HEK293 (cell line): ENCODE measurements at regions not wholly inside any gene's neighbourhood (a gene's known extent, or its start where the extent isn't known, plus 50 kb on each side); places are given as distances from the start of the nearest gene placed in this dataset.

Experiments used
- CTCF ChIA-PET: fragments of 350-600 bp; formaldehyde crosslinking; extraction: SDS; loops from one replicate; lab custom pipeline; 2021; ENCODE audit warnings: antibody characterized with exemption; lab: Yijun Ruan, JAX
- POLR2A ChIA-PET: fragments of 300-600 bp; formaldehyde crosslinking; extraction: SDS; loops from one replicate; lab custom pipeline; 2020; ENCODE audit warnings: antibody characterized with exemption, inconsistent platforms; lab: Yijun Ruan, JAX
- H3K27ac ChIP-seq: fragments of 200-500 bp; sonication (Bioruptor generic); 2 replicates; pipeline ENCODE4 v1.5.1; 2014; ENCODE audit warnings: low read depth, low read length, control low read depth, inconsistent platforms; ENCODE audit errors: extremely low read depth
- H3K36me3 ChIP-seq, 2 experiments: fragments of 200-500 bp in 1 of 2; sonication (Bioruptor generic) in 1 of 2; 1 replicate in 1 of 2; 2 replicates in 1 of 2; pipeline ENCODE4 v1.5.1; 2014 to 2017; ENCODE audit warnings: inconsistent platforms in 2 of 2, low read length in 2 of 2; ENCODE audit not compliant: control insufficient read depth in 2 of 2, insufficient read depth in 1 of 2
- H3K4me1 ChIP-seq: fragments of 200-500 bp; sonication (Bioruptor generic); 2 replicates; pipeline ENCODE4 v1.5.1; 2014; ENCODE audit warnings: mild to moderate bottlenecking, low read length, inconsistent platforms; ENCODE audit not compliant: control insufficient read depth, insufficient read depth
- H3K4me3 ChIP-seq: 2 replicates; pipeline ENCODE4 v1.5.1; 2011; ENCODE audit warnings: low read depth, mild to moderate bottlenecking, control low read depth, low read length, moderate library complexity
- H3K9me3 ChIP-seq: fragments of 200-500 bp; sonication (Bioruptor generic); 2 replicates; pipeline ENCODE4 v1.5.1; 2014; ENCODE audit warnings: low read depth, low read length, inconsistent platforms; ENCODE audit not compliant: control insufficient read depth, insufficient read depth
- KLF16 ChIP-seq: fragments of 450-650 bp; formaldehyde crosslinking; IDR thresholded peaks from 2 replicates; pipeline ENCODE4 v1.5.1; 2017; ENCODE audit warnings: missing biosample characterization, missing genetic modification characterization
- KLF17 ChIP-seq: fragments of 450-650 bp; formaldehyde crosslinking; IDR thresholded peaks from 2 replicates; pipeline ENCODE4 v1.5.1; 2016; ENCODE audit warnings: missing biosample characterization, missing genetic modification characterization
- KLF9 ChIP-seq: fragments of 450-650 bp; formaldehyde crosslinking; IDR thresholded peaks from 2 replicates; pipeline ENCODE4 v1.5.1; 2016; ENCODE audit warnings: missing biosample characterization, missing genetic modification characterization, low read depth
- OSR2 ChIP-seq: fragments of 450-650 bp; formaldehyde crosslinking; IDR thresholded peaks from 2 replicates; pipeline ENCODE4 v1.5.1; 2016; ENCODE audit warnings: missing biosample characterization, missing genetic modification characterization
- SALL2 ChIP-seq: fragments of 450-650 bp; formaldehyde crosslinking; IDR thresholded peaks from 2 replicates; pipeline ENCODE4 v1.5.0; 2017; ENCODE audit warnings: missing biosample characterization, mild to moderate bottlenecking, missing genetic modification characterization, borderline replicate concordance
- SCRT2 ChIP-seq: fragments of 450-650 bp; formaldehyde crosslinking; IDR thresholded peaks from 2 replicates; pipeline ENCODE4 v1.5.1; 2016; ENCODE audit warnings: missing biosample characterization, missing genetic modification characterization
- ZBTB8A ChIP-seq: fragments of 450-650 bp; formaldehyde crosslinking; IDR thresholded peaks from 2 replicates; pipeline ENCODE4 v1.5.1; 2016; ENCODE audit warnings: missing biosample characterization, missing genetic modification characterization
- ZFHX2 ChIP-seq: fragments of 450-650 bp; formaldehyde crosslinking; conservative IDR thresholded peaks from 2 replicates; pipeline ENCODE4 v1.5.1; 2016; ENCODE audit warnings: missing biosample characterization, missing genetic modification characterization
- ZIC2 ChIP-seq: fragments of 450-650 bp; formaldehyde crosslinking; IDR thresholded peaks from 2 replicates; pipeline ENCODE4 v1.5.1; 2016; ENCODE audit warnings: missing biosample characterization, missing genetic modification characterization
- ZNF112 ChIP-seq: fragments of 450-650 bp; formaldehyde crosslinking; IDR thresholded peaks from 2 replicates; pipeline ENCODE4 v1.5.0; 2017; ENCODE audit warnings: missing biosample characterization, missing genetic modification characterization
- ZNF133 ChIP-seq: fragments of 450-650 bp; formaldehyde crosslinking; IDR thresholded peaks from 2 replicates; pipeline ENCODE4 v1.5.1; 2016; ENCODE audit warnings: missing biosample characterization, missing genetic modification characterization
- ZNF140 ChIP-seq: fragments of 450-650 bp; formaldehyde crosslinking; IDR thresholded peaks from 2 replicates; pipeline ENCODE4 v1.5.1; 2016; ENCODE audit warnings: missing biosample characterization, missing genetic modification characterization
- ZNF148 ChIP-seq: fragments of 450-650 bp; formaldehyde crosslinking; IDR thresholded peaks from 2 replicates; pipeline ENCODE4 v1.5.0; 2017; ENCODE audit warnings: missing biosample characterization, missing genetic modification characterization, borderline replicate concordance
- ZNF202 ChIP-seq: fragments of 450-650 bp; formaldehyde crosslinking; IDR thresholded peaks from 2 replicates; pipeline ENCODE4 v1.5.1; 2016; ENCODE audit warnings: missing biosample characterization, missing genetic modification characterization, borderline replicate concordance
- ZNF223 ChIP-seq: fragments of 450-650 bp; formaldehyde crosslinking; IDR thresholded peaks from 2 replicates; pipeline ENCODE4 v1.5.1; 2016; ENCODE audit warnings: missing biosample characterization, missing genetic modification characterization
- ZNF302 ChIP-seq: fragments of 450-650 bp; formaldehyde crosslinking; IDR thresholded peaks from 2 replicates; pipeline ENCODE4 v1.5.1; 2016; ENCODE audit warnings: missing biosample characterization, missing genetic modification characterization, low read depth
- ZNF37A ChIP-seq: fragments of 450-650 bp; IDR thresholded peaks from 2 replicates; pipeline ENCODE4 v1.5.1; 2018; ENCODE audit warnings: missing biosample characterization, missing genetic modification characterization
- ZNF394 ChIP-seq: fragments of 450-650 bp; formaldehyde crosslinking; IDR thresholded peaks from 2 replicates; pipeline ENCODE4 v1.5.1; 2016; ENCODE audit warnings: missing biosample characterization, missing genetic modification characterization, mild to moderate bottlenecking, moderate library complexity, borderline replicate concordance
- ZNF423 ChIP-seq: fragments of 450-650 bp; formaldehyde crosslinking; IDR thresholded peaks from 2 replicates; pipeline ENCODE4 v1.5.1; 2016; ENCODE audit warnings: missing biosample characterization, missing genetic modification characterization
- ZNF426 ChIP-seq: fragments of 450-650 bp; formaldehyde crosslinking; IDR thresholded peaks from 2 replicates; pipeline ENCODE4 v1.5.1; 2017; ENCODE audit warnings: missing biosample characterization, missing genetic modification characterization, mild to moderate bottlenecking, inconsistent platforms, moderate library complexity
- ZNF621 ChIP-seq: fragments of 450-650 bp; formaldehyde crosslinking; IDR thresholded peaks from 2 replicates; pipeline ENCODE4 v1.5.1; 2017; ENCODE audit warnings: missing biosample characterization, missing genetic modification characterization
- ZNF654 ChIP-seq: fragments of 450-650 bp; formaldehyde crosslinking; IDR thresholded peaks from 2 replicates; pipeline ENCODE4 v1.5.1; 2016; ENCODE audit warnings: low read depth, missing biosample characterization, missing genetic modification characterization
- ZNF701 ChIP-seq: fragments of 450-650 bp; formaldehyde crosslinking; IDR thresholded peaks from 2 replicates; pipeline ENCODE4 v1.5.1; 2016; ENCODE audit warnings: missing biosample characterization, missing genetic modification characterization
- ZNF785 ChIP-seq: fragments of 450-650 bp; formaldehyde crosslinking; IDR thresholded peaks from 2 replicates; pipeline ENCODE4 v1.5.1; 2016; ENCODE audit warnings: missing biosample characterization, missing genetic modification characterization
- ZNF791 ChIP-seq: fragments of 450-650 bp; formaldehyde crosslinking; IDR thresholded peaks from 2 replicates; pipeline ENCODE4 v1.5.1; 2016; ENCODE audit warnings: missing biosample characterization, missing genetic modification characterization
- TF ChIP-seq, protein P1 (sequence below): fragments of 450-650 bp; formaldehyde crosslinking; IDR thresholded peaks from 2 replicates; pipeline ENCODE4 v1.5.1; 2016; ENCODE audit warnings: missing biosample characterization, missing genetic modification characterization, borderline replicate concordance
- TF ChIP-seq, protein P2 (sequence below): fragments of 450-650 bp; formaldehyde crosslinking; IDR thresholded peaks from 2 replicates; pipeline ENCODE4 v1.5.1; 2017; ENCODE audit warnings: missing biosample characterization, missing genetic modification characterization
- TF ChIP-seq, protein P3 (sequence below): fragments of 450-650 bp; formaldehyde crosslinking; IDR thresholded peaks from 2 replicates; pipeline ENCODE4 v1.5.1; 2016; ENCODE audit warnings: missing biosample characterization, missing genetic modification characterization

DNA sequence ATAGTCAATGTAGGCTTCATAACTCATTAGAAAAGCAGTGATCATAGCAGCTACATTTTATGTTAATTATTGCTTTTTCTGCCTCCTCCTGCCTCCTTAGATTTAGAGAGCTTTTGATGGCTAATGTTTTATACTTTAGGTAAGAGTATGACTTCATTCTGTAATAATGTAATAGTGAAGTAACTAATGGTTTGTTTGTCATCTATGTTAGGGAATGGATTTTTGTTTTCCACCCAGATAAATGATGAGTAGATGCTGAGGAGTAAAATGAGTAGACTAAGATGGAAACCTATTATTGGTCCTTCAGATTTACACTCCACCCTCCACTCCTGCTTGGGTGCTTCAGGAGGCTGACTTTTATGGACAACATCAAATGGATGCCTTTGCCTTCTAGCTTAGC lies 170.6 kb downstream of the CTH start (continued):
- TF ChIP-seq, protein P1, sequence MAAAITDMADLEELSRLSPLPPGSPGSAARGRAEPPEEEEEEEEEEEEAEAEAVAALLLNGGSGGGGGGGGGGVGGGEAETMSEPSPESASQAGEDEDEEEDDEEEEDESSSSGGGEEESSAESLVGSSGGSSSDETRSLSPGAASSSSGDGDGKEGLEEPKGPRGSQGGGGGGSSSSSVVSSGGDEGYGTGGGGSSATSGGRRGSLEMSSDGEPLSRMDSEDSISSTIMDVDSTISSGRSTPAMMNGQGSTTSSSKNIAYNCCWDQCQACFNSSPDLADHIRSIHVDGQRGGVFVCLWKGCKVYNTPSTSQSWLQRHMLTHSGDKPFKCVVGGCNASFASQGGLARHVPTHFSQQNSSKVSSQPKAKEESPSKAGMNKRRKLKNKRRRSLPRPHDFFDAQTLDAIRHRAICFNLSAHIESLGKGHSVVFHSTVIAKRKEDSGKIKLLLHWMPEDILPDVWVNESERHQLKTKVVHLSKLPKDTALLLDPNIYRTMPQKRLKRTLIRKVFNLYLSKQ (tag by site-specific recombination): no peak
- TF ChIP-seq ZNF654: no peak
- no peak for TF ChIP-seq ZNF621

GRCh38 chr1:70583522-70583921 lies 172.5 kb downstream of the CTH start:
- ChIA-PET POLR2A (no interaction called here), CTCF (no interaction called here)
- H3K27ac ChIP-seq: no peak overlapping the region
- H3K36me3 ChIP-seq: no peaks in the 10 kb centered on the region
- H3K4me3 ChIP-seq: no peak overlapping the region
- no peaks in the 10 kb centered on the region for H3K9me3 ChIP-seq
- no peak for TF ChIP-seq ZNF791 (tag by site-specific recombination)
- TF ChIP-seq KLF16 (tag by site-specific recombination): no peak
- TF ChIP-seq ZNF394: no peak
- TF ChIP-seq ZNF112 (tag by site-specific recombination): no peak
- no peak for TF ChIP-seq ZNF148 (tag by site-specific recombination)
- TF ChIP-seq ZIC2 (tag by site-specific recombination): no peak
- TF ChIP-seq, protein P2, sequence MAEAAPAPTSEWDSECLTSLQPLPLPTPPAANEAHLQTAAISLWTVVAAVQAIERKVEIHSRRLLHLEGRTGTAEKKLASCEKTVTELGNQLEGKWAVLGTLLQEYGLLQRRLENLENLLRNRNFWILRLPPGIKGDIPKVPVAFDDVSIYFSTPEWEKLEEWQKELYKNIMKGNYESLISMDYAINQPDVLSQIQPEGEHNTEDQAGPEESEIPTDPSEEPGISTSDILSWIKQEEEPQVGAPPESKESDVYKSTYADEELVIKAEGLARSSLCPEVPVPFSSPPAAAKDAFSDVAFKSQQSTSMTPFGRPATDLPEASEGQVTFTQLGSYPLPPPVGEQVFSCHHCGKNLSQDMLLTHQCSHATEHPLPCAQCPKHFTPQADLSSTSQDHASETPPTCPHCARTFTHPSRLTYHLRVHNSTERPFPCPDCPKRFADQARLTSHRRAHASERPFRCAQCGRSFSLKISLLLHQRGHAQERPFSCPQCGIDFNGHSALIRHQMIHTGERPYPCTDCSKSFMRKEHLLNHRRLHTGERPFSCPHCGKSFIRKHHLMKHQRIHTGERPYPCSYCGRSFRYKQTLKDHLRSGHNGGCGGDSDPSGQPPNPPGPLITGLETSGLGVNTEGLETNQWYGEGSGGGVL: no peak
- TF ChIP-seq KLF9: no peak
- no peak for TF ChIP-seq ZNF202 (tag by site-specific recombination)
- TF ChIP-seq, protein P3, sequence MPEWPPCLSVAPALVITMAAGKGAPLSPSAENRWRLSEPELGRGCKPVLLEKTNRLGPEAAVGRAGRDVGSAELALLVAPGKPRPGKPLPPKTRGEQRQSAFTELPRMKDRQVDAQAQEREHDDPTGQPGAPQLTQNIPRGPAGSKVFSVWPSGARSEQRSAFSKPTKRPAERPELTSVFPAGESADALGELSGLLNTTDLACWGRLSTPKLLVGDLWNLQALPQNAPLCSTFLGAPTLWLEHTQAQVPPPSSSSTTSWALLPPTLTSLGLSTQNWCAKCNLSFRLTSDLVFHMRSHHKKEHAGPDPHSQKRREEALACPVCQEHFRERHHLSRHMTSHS (tag by site-specific recombination): no peak
- no peak for TF ChIP-seq KLF17 (tag by site-specific recombination)
- no peak for TF ChIP-seq ZNF426 (tag by site-specific recombination)
- H3K4me1 ChIP-seq: no peaks in the 10 kb centered on the region; the same call in 1 of the 2 replicates

- CTCF ChIA-PET: no interaction called here
- no peak for TF ChIP-seq ZNF133 (tag by site-specific recombination)
- no peak for TF ChIP-seq ZNF302 (tag by site-specific recombination)
- no peak for TF ChIP-seq ZNF223
- TF ChIP-seq ZNF423 (tag by site-specific recombination): no peak
- TF ChIP-seq ZNF37A: no peak
- TF ChIP-seq SCRT2 (tag by site-specific recombination): no peak
- no peak for TF ChIP-seq ZNF140 (tag by site-specific recombination)
- no peak for TF ChIP-seq ZNF112 (tag by site-specific recombination)
- no peak for TF ChIP-seq SALL2 (tag by site-specific recombination)
- no peak for TF ChIP-seq ZNF621
- TF ChIP-seq ZFHX2 (tag by site-specific recombination): no peak
- TF ChIP-seq ZBTB8A (tag by site-specific recombination): no peak
- TF ChIP-seq ZNF785 (tag by site-specific recombination): no peak
- no peak for TF ChIP-seq ZNF701 (tag by site-specific recombination)
- no peak for TF ChIP-seq OSR2
These were observed 175.0 kb downstream of the CTH start for GRCh38 chr1:70586046-70586445.

More at GRCh38 chr1:70586046-70586445, 175.0 kb downstream of the CTH start:
- no peaks in the 10 kb centered on the region for H3K36me3 ChIP-seq
- no peaks in the 10 kb centered on the region; the same call in 1 of the 2 replicates for H3K4me1 ChIP-seq
- H3K9me3 ChIP-seq: no peaks in the 10 kb centered on the region
- H3K27ac ChIP-seq: no peak overlapping the region
- no peak overlapping the region for H3K4me3 ChIP-seq
- POLR2A ChIA-PET: no interaction called here
